Lung microvascular endothelial cell (primary cell): ENCODE measurements at regions not wholly inside any gene's neighbourhood (a gene's known extent, or its start where the extent isn't known, plus 50 kb on each side); places are given as distances from the start of the nearest gene placed in this dataset.
"Not testable (repeated sequence)": the region's sequence is repeated elsewhere in the genome, so short reads cannot be mapped to it uniquely, and the experiment has no call there.

Experiments used
- DNase-seq, 2 donors: peaks; one replicate each; pipeline versions ENCODE4 v3.0.0 to v3.0.0-alpha.2; 2010; ENCODE audit warnings: low read depth in 2 of 2

DNA sequence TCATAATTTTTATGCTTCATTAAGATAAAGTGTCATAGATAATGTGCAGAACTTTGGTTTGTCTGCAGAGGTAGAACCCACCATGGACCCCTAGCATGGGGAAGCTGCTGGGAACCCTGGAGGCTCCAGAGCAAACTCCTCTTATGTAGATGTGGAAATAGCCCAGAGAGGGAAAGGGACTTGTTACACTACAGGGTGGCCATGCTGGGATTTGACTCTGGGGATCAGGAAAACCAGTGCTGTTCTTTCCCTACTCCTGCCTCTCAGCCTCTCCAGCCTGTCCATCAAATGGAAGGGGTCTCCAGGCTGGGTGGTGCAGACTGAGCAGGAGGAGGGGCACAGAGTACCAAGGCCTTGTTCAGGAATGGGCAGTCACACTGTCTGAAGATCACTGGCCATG is 54.2 kb downstream of the MSX1 start:
- no peak for DNase-seq

DNA sequence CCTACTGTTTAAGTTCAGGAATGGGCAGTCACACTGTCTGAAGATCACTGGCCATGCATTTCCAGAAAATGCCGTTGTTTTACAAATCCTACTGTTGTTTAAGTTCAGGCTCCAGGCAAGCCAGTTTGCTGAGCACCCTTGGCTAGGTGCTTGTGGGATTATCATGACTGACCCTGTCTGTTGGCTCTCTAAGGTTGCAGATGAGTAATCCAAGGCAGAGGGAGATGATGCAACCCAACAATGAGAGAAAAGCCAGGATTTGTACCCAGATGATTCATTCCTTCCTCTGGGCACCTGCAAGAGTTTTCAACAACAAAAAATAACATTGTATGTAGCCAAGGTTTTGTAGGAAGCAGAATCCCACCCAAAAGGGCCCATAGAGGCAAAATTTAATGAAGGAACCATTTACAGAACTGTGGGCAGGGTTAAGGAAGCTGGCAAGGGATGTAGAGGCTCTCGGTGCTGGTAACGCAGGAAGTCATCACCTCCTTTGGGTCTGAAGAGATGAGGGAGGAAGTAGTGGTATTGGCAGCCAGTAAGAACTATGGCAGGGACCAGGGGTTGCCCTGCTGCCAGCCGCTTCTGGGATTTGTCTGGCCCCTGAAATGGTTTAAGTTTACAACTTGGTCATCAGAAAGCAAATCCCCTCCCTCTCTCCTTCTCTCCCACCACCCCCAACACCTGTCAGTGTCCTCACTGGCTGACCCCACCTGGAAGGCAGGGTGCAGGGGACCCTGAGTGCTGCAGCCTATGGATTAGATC is 54.8 kb downstream of the MSX1 start:
- DNase-seq: peak in 1 of 2 donors; percentile 17

DNA sequence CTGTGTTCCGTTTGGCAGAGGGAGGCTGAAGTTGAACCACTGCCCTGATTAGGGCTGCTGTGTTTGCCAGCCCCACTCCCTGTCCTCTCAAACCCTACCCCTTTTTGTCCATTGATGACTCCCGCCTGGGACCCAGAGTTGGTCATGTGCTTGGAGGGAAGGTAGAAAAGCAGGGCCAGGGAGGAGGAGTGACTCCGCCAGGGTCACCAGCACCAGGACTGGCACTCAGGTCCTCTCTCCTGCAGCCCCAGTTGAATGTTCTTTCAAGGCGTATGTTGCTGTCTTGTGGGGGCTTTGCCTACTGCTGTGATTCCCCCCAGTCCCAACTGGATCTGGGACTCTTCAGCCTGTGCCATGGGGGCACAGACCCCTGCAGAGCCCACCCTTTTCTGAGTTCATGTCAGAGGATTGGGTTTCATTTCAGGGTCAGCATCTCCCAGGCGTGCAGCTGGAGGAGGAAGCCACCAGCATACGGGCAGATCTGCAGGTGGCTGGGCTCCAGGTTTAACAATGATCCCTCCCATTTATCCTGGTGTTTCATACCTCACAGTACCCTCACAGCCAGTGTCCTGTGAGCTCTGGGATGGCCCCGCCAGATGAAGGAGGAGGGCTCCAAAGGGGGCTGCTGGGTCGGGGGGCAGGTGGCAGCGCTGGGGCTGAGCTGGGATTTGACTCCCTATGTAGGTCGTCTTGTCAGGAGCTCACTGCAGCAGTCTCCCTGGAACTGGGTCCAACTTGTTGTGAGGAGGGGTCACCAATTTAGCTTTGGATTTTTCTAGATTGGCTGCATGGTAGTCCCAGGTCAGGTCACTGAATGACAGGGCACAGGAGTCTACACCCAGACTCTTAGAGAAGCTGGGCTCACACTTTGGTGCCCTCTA is 55.7 kb downstream of the MSX1 start:
- no peak for DNase-seq

- no peak for DNase-seq
Measured at GRCh38 chr4:4918067-4918466, 58.6 kb downstream of the MSX1 start.

GRCh38 chr4:4919927-4920326 is 60.5 kb downstream of the MSX1 start:
- no peak for DNase-seq

- no peak for DNase-seq
Measured at GRCh38 chr4:4921077-4921476, 61.6 kb downstream of the MSX1 start.

GRCh38 chr4:4922441-4922840 is 63.0 kb downstream of the MSX1 start:
- DNase-seq: no peak

- no peak for DNase-seq
Measured at GRCh38 chr4:4923201-4923600, 63.7 kb downstream of the MSX1 start.

DNA sequence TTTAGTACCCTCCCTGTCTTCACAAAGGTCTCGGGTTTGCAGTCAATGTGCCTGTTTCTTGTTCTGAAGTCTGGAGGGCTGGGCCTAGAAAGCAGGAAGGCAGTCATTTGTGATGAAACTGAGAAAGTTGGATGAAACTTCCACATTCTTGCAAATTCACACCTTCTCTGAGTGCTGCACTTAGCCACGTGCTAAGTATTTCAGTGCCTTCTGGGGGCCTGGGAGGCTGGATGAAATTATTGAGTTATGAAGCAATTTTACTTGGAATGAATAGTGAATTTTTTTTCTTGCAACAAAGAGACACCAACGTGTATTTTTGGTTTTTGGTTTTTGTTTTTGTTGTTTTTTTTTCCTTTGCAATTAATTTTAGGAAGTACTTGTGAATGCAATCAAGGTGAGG is 71.2 kb downstream of the MSX1 start:
- DNase-seq: no peak

GRCh38 chr4:4935974-4936373 is 76.5 kb downstream of the MSX1 start:
- DNase-seq: no peak

DNA sequence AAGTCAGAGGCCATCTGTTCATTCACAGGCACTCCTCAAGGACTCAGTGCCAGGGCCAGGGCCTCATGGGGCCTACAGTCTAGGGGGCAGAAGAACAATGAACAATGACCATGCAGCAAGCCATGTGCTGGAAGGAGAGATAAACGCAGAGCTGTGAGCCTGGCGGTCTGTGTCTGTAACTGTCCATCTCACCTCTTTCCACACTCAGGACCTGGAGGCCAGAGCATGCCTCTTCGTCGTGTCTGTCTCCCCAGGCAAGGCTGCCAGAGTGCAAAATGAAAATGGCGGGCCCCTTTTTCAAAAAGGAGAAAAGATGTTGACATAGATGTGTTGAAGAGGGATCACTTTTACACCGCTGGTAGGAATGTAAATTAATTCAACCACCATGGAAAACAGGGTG is 78.5 kb downstream of the MSX1 start:
- no peak for DNase-seq

DNA sequence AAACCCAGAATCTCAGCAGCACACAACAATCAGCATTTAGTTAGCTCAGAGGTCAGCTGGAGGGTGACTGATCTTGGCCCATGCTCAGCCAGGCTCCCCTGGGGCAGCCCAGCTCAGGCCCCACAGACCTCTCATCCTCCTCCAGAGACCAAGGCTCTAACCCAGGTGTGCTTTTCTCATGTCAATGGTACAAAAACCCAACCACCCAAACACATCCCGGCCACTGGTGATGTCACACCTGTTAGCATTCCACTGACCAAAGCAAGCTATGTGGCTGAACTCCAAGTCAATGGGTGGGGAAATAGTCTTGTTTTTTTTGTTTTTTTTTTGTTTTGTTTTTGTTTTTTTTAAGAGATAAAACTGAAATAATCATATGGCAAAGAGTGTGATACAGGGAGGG is 77.5 kb downstream of the CYTL1 start:
- DNase-seq: no peak

GRCh38 chr4:4942658-4943057 is 76.6 kb downstream of the CYTL1 start:
- DNase-seq: no peak

DNA sequence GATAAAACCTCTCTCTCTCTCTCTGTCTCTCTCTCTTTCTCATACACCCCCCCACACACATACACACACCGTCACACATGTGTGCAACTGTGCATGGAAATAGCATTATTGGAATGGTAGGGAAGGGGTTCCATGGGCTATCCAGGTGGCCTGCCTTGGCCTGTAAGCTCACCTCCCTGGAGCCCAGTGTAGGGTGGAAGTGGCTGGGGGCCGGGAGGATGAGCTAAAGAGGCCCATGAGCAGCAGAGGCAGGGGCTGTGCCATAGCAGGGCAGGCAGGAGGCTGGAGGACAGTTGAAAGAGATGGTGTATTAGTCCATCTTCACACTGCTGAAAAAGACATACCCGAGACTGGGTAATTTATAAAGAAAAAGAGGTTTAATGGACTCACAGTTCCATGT is 74.2 kb downstream of the CYTL1 start:
- DNase-seq: no peak

DNA sequence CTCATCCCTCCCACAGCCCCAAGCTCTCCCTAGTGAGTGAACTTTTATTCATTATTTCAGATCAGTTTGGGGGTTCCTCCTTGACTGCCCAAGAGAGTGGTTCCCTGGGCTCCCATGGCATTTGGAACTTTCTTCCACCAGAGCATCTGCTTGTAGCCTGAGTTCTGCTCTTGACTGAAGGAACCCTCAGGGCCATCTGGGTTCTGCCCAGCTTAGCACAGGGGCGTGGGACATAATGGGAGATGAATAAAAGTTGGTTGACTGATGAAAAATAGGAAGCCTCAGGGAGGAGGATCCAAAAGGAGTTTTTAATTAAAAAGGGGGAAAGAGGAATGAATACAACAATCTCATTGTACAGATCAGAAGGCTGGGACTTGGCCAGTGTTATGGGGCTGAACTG is 73.4 kb downstream of the CYTL1 start:
- no peak for DNase-seq

- DNase-seq: no peak
Measured at GRCh38 chr4:4946416-4946815, 72.8 kb downstream of the CYTL1 start.

- peak in 1 of 2 donors; percentile 4 for DNase-seq
Measured at GRCh38 chr4:4947721-4948120, 71.5 kb downstream of the CYTL1 start.

GRCh38 chr4:4948370-4948769 is 70.9 kb downstream of the CYTL1 start:
- DNase-seq: no peak

DNA sequence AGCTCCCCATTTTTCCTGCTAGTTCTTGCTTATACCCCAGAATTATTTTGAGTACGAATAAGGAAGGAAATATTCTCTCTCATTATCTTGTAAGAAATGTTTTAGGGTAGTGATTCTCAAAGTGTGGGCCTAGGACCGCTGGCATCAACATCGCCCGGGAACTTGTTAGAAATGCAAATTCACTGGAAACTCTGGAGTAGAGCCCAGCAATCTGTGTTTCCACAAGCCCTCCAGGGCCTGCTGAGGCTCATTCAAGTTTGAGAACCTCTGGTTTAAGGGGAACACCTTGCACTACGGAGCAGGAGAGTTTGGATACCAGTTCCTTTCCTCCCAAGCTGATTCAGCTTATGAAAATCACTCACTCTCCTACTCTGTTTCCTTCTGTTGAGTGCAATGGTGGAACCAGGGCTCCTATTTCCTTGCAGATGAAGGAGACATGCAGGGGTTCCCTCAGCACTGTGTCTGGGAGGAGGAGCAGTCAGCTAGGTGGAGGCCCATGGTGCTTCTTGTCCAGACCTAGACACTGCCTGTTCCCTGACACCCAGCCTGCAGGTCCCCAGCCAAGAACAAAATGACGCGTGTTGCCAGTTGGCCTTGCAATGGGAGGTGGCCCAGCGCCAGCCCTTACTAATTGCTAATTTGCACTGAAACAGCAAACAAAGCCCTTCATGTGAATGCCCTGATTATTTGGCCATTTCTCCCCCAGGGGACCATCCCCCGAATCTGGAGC is 68.5 kb downstream of the CYTL1 start:
- no peak for DNase-seq

DNA sequence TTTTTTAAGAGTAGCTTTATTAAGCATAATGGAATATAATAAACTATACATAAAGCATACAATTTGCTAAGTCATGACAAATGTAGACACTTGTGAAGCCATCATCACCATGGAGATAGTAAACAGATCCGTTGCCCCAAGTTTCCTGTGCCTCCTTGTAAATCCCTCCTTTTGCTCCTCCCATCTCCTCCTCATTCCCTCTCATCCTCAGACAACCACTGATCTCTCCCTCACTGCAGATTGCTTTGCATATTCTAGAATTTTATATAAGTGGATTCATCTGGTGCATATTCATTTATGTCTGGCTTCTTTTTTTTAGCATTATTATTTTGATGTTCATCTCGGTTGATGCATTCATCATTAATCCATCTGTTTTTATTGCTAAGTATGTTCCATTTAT is 67.0 kb downstream of the CYTL1 start:
- no peak for DNase-seq

- DNase-seq: not testable (repeated sequence)
Measured at GRCh38 chr4:4959344-4960074, 59.7 kb downstream of the CYTL1 start.

GRCh38 chr4:4960574-4960973 is 58.7 kb downstream of the CYTL1 start:
- DNase-seq: no peak
